ENCODE measurements at regions not wholly inside any gene's neighbourhood (a gene's known extent, or its start where the extent isn't known, plus 50 kb on each side); places are given as distances from the start of the nearest gene placed in this dataset.

DNA sequence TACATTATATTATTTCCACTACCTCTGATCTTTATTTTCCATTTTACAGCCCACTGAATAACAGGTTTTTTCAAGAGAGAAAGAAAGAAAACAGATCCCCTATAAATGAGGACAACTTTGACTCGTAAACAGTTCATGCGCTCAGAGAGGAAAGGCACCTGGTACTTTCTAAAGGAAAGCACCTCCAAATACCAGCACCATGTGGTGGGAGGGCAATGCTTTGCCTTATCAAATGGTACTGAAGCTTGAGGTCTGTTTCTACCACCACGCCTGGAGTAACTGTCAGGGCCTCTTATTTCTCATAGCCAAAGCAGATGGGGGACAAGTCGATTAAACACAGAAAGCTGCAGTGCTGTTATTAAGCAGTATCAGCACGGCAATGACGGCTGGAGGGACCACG lies 510.3 kb upstream of the ZFHX3 start:
- Histone ChIP-seq H2AFZ (ENCODE audit: low read length) (no peak overlapping the region), H3K4me3 (replicated peaks in 1 of 3; ENCODE audit: insufficient read depth in 1 of 3, low read depth in 2 of 3, low read length in 3 of 3) (no peak overlapping the region), H4K20me1 (ENCODE audit: insufficient read depth, low read length) (no peaks in the 10 kb centered on the region), H3K4me1 (ENCODE audit: insufficient read depth, low read length) (no peaks in the 10 kb centered on the region), H3K4me2 (ENCODE audit: low read depth, low read length) (no peak overlapping the region), H3K9me3 (ENCODE audit: low read length) (no peaks in the 10 kb centered on the region), H3K9ac (ENCODE audit: insufficient read depth, low read depth, low read length) (no peak overlapping the region), H3K79me2 (ENCODE audit: insufficient read depth, low read length) (no peaks in the 10 kb centered on the region), H3K27ac (ENCODE audit: extremely low read length, insufficient read depth, low read length) (no peak overlapping the region), H3K36me3 (replicated peaks in 1 of 2; ENCODE audit: control insufficient read depth in 1 of 2, insufficient read depth in 2 of 2, low read length in 2 of 2) (no peaks in the 10 kb centered on the region), H3K27me3 (ENCODE audit: control insufficient read depth in 1 of 2, insufficient read depth in 2 of 2, low read length in 2 of 2) (peaks cover 0 to 26% of the 10 kb centered on the region in 2 experiments; a peak in 3 of 5 replicates)
- TF ChIP-seq IKZF4 (CRISPR knock-in tag; IDR thresholded peaks at IDR 0.05; ENCODE audit: borderline replicate concordance, low read depth, not compliant biosample characterization) (no peak), GATA4 (IDR thresholded peaks at IDR 0.05; ENCODE audit: borderline replicate concordance, low read depth) (no peak), ZBTB46 (CRISPR knock-in tag; IDR thresholded peaks at IDR 0.05; ENCODE audit: borderline replicate concordance) (no peak), IRX3 (CRISPR knock-in tag; IDR thresholded peaks at IDR 0.05; ENCODE audit: borderline replicate concordance, low read depth) (no peak), ZNF790 (CRISPR knock-in tag; IDR thresholded peaks at IDR 0.05; ENCODE audit: borderline replicate concordance) (no peak), MTA1 (CRISPR knock-in tag; IDR thresholded peaks at IDR 0.05; ENCODE audit: borderline replicate concordance) (no peak), ZNF883 (CRISPR knock-in tag; IDR thresholded peaks at IDR 0.05; ENCODE audit: not compliant biosample characterization) (no peak)
- POLR2A ChIA-PET, result no interaction called here
- CTCF ChIA-PET (ENCODE audit: low intra/inter-chr PET ratio, low total read pairs), result no interaction called here
- no peak for FAIRE-seq
- intact Hi-C loops (cut with micrococcal nuclease; ENCODE audit: unreplicated experiment), result no loop called here
- DNase-seq (ENCODE audit: low spot score), result no peak
- BruUV-seq (replicated peaks), result no TSS peak
- no peak for ATAC-seq
- in situ Hi-C loops (cut with HindIII; ENCODE audit: extremely low pct_ligation_motif_present, low pct_unique_long_range_greater_than_20kb), result no loop called here
- WGBS (ENCODE audit: low lambda C conversion rate), result 30% methylated on average over 7 of the region's 7 CpGs

Measured in HepG2 (cell line).